Small intestine (tissue), 7 donors: ENCODE measurements at regions not wholly inside any gene's neighbourhood (a gene's known extent, or its start where the extent isn't known, plus 50 kb on each side); places are given as distances from the start of the nearest gene placed in this dataset.
A peak's percentile ranks its signal among the peaks of the same experiment; 100 is the strongest.

Source experiments
- DNase-seq, 2 donors: peaks; one replicate each; pipeline versions ENCODE4 v3.0.0 to v3.0.0-alpha.2; 2013
- FAIRE-seq: peaks from 2 replicates; lab custom pipeline; 2012; peaks lifted over from hg19 to GRCh38; lab: Jason Lieb, UNC
- H3K27ac ChIP-seq, 3 donors: one replicate each; pipeline ENCODE4 v1.5.1; 2013; ENCODE audit warnings: low read length in 2 of 3, mild to moderate bottlenecking in 2 of 3, control low read depth in 1 of 3, inconsistent platforms in 1 of 3, low read depth in 1 of 3, moderate library complexity in 1 of 3
- H3K27me3 ChIP-seq, 3 donors: one replicate each; pipeline ENCODE4 v1.6.1; 2013; ENCODE audit warnings: low read length in 3 of 3, inconsistent platforms in 1 of 3; ENCODE audit not compliant: control insufficient read depth in 3 of 3, insufficient read depth in 3 of 3
- H3K36me3 ChIP-seq, 3 donors: one replicate each; pipeline ENCODE4 v1.6.1; 2013; ENCODE audit warnings: low read length in 3 of 3, inconsistent platforms in 1 of 3, low read depth in 1 of 3, mild to moderate bottlenecking in 1 of 3, moderate library complexity in 1 of 3; ENCODE audit not compliant: control insufficient read depth in 3 of 3, insufficient read depth in 2 of 3
- H3K4me1 ChIP-seq, 3 donors: one replicate each; pipeline ENCODE4 v1.6.1; 2013; ENCODE audit warnings: low read length in 2 of 3, inconsistent platforms in 1 of 3, low read depth in 1 of 3, mild to moderate bottlenecking in 1 of 3, moderate library complexity in 1 of 3; ENCODE audit not compliant: control insufficient read depth in 3 of 3, insufficient read depth in 2 of 3
- H3K4me3 ChIP-seq, 3 donors: one replicate each; pipeline ENCODE4 v1.5.1; 2013; ENCODE audit warnings: low read length in 3 of 3, control low read depth in 1 of 3, inconsistent platforms in 1 of 3, low read depth in 1 of 3, mild to moderate bottlenecking in 1 of 3, moderate library complexity in 1 of 3
- H3K9me3 ChIP-seq, 2 donors: one replicate each; pipeline ENCODE4 v1.6.1; 2013; ENCODE audit warnings: low read depth in 1 of 2, low read length in 1 of 2; ENCODE audit not compliant: control insufficient read depth in 2 of 2, insufficient read depth in 1 of 2
- WGBS, 3 donors: extraction: QIAGEN DNeasy Blood & Tissue Kit; methylation state at CpG; one replicate each; pipeline ENCODE4 v1.1.7; 2013; 5-methylcytosine and 5-hydroxymethylcytosine counted together
- donor health status: healthy with polysubstance abuse.
- donor health status: control.
- donor health status: control.
- donor health status: Bipolar disorder and iron deficiency.
- donor health status: healthy.

DNA sequence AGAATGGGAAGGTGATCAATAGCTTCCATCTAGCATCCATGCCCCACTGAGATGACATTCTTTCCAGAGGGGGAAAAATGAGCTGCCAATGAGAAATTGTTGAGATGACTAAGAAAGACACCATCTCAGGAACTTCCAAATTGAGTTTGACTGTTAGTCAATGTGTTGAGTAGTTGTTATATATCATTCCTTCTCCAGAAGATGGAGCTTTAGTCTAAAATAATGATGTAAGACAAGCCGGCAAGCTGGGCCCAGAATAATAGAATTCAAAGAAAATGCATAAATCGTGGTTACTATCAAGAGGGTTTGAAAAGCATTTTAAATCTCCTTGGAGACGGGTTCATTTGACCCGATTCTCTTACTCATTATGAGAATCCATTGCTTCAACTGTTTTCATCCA, 71.0 kb upstream of the ATF7IP2 start:
- H3K4me3 ChIP-seq = no peak overlapping the region
- H3K36me3 ChIP-seq = no peaks in the 10 kb centered on the region
- no peaks in the 10 kb centered on the region for H3K27me3 ChIP-seq
- FAIRE-seq (no peak), DNase-seq (no peak)
- WGBS, 3 donors = 48 to 72% (median 69%) methylated on average over 4 of the region's 4 CpGs
- H3K9me3 ChIP-seq = no peaks in the 10 kb centered on the region
- H3K27ac ChIP-seq = no peak overlapping the region
- H3K4me1 ChIP-seq = no peaks in the 10 kb centered on the region

- H3K27ac ChIP-seq = no peak overlapping the region
- WGBS, 3 donors = 84 to 94% (median 90%) methylated on average over 3 of the region's 3 CpGs
- DNase-seq (no peak), FAIRE-seq (no peak)
- peaks cover 0 to 6% (median 0%) of the 10 kb centered on the region in 3 donors for H3K4me1 ChIP-seq
- H3K9me3 ChIP-seq = no peaks in the 10 kb centered on the region
- H3K36me3 ChIP-seq = no peaks in the 10 kb centered on the region
- H3K4me3 ChIP-seq = no peak overlapping the region
- H3K27me3 ChIP-seq = no peaks in the 10 kb centered on the region
Observed at GRCh38 chr16:10317425-10318001, 68.3 kb upstream of the ATF7IP2 start.

- no peak for DNase-seq
- H3K9me3 ChIP-seq = no peaks in the 10 kb centered on the region
- no peak overlapping the region for H3K27ac ChIP-seq
- 75 to 83% (median 80%) methylated on average over 11 of the region's 11 CpGs for WGBS, 3 donors
- peaks cover 0 to 13% (median 0%) of the 10 kb centered on the region in 3 donors for H3K4me1 ChIP-seq
- H3K4me3 ChIP-seq = no peak overlapping the region
- H3K36me3 ChIP-seq = no peaks in the 10 kb centered on the region
- no peak for FAIRE-seq
- H3K27me3 ChIP-seq = no peaks in the 10 kb centered on the region
Observed at GRCh38 chr16:10318798-10319500, 66.9 kb upstream of the ATF7IP2 start.

GRCh38 chr16:10321407-10322387, 64.2 kb upstream of the ATF7IP2 start:
- H3K4me3 ChIP-seq = no peak overlapping the region
- peaks cover 0 to 16% (median 0%) of the 10 kb centered on the region in 3 donors for H3K4me1 ChIP-seq
- no peak overlapping the region for H3K27ac ChIP-seq
- peak in 1 of 2 donors; percentile 17 for DNase-seq
- H3K27me3 ChIP-seq = no peaks in the 10 kb centered on the region
- no peaks in the 10 kb centered on the region for H3K36me3 ChIP-seq
- 81 to 85% (median 84%) methylated on average over 6 of the region's 6 CpGs for WGBS, 3 donors
- H3K9me3 ChIP-seq = no peaks in the 10 kb centered on the region
- no peak for FAIRE-seq

DNA sequence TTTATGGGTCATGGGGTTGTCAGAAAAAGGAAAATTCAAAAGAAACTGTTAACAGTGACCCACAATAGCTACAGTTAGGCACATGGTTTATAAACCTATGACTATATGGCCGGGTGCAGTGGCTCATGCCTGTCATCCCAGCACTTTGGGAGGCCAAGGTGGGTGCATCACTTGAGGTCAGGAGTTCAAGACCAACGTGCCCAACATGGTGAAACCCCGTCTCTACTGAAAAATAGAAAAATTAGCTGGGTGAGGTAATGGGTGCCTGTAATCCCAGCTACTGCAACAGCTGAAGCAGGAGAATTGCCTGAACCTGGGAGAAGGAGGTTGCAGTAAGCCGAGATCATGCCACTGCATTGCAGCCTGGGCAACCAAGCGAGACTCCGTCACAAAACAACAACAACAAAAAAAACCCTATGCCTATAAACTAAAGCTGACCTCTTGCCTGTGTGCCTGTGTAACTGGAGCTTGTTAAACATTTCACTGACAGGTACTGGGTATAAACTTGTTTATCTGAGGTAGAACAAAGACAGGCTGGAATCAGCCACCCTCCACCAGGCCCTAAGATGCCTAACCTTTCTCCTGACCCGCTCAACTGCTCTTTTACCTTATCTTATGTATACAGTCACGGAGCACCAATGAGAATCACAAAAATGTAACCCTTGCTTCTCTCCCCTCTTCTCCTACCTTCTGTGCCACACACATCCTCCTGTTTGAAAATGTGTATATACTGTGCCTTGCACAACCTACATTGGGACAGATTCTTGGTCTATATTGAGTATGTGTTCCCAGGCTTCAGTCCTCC, 62.9 kb upstream of the ATF7IP2 start:
- Histone ChIP-seq H3K27ac (no peak overlapping the region), H3K4me3 (no peak overlapping the region)
- FAIRE-seq = no peak

DNA sequence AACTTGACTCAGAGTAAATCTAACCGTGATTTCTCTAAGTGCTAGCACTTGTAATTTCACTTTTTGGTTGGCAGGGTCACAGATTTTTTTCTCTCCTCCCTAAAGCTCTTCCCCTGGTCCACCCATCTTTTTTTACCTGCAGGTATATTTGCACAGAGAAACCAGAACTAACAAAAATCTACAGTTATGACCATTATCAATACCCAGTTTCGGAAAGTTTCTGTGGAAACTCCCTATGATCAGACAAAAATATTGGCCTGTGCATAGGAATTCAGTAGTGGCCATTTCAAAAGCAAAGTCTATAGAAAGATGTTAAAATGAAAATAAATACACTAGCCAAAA, 62.4 kb upstream of the ATF7IP2 start:
- H3K9me3 ChIP-seq = no peaks in the 10 kb centered on the region
- DNase-seq (no peak), FAIRE-seq (no peak)
- H3K27ac ChIP-seq = no peak overlapping the region
- H3K4me3 ChIP-seq = no peak overlapping the region
- peaks cover 0 to 16% (median 0%) of the 10 kb centered on the region in 3 donors for H3K4me1 ChIP-seq
- H3K36me3 ChIP-seq = no peaks in the 10 kb centered on the region
- WGBS, 3 donors = 65 to 76% (median 66%) methylated on average over 2 of the region's 2 CpGs
- no peaks in the 10 kb centered on the region for H3K27me3 ChIP-seq

More for the DNA sequence above, 62.9 kb upstream of the ATF7IP2 start:
- H3K4me1 ChIP-seq = peaks cover 0 to 16% (median 0%) of the 10 kb centered on the region in 3 donors
- no peaks in the 10 kb centered on the region for H3K36me3 ChIP-seq
- no peaks in the 10 kb centered on the region for H3K9me3 ChIP-seq
- DNase-seq = peak in 1 of 2 donors; percentile 31
- 72 to 78% (median 74%) methylated on average over 8 of the region's 8 CpGs for WGBS, 3 donors
- H3K27me3 ChIP-seq = no peaks in the 10 kb centered on the region

DNA sequence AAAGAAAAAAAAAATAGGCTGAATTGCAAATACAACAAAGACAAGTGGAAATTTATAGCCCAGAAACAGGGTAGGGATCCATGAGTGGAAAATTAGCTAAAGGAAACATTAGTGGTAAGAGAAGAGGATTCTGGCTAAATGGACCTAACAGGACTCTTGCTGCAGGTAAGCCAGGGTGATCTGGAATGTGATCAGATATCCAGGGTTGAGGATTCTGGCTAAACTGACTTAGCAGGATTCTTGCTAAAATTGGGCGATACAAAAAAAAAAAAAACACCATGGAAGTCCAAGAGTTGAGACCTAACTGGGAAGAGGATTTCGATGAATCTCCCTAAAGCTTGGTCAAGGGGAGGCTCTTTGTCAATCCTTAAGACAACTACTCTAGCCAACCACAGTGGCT, 61.7 kb upstream of the ATF7IP2 start:
- Histone ChIP-seq H3K4me3 (no peak overlapping the region), H3K27ac (no peak overlapping the region), H3K27me3 (no peaks in the 10 kb centered on the region), H3K9me3 (no peaks in the 10 kb centered on the region), H3K36me3 (no peaks in the 10 kb centered on the region), H3K4me1 (peaks cover 0 to 16% (median 0%) of the 10 kb centered on the region in 3 donors)
- DNase-seq = no peak
- FAIRE-seq = no peak
- 93 to 96% (median 96%) methylated on average over 2 of the region's 2 CpGs for WGBS, 3 donors
